ENCODE measurements at regions not wholly inside any gene's neighbourhood (a gene's known extent, or its start where the extent isn't known, plus 50 kb on each side); places are given as distances from the start of the nearest gene placed in this dataset.

DNA sequence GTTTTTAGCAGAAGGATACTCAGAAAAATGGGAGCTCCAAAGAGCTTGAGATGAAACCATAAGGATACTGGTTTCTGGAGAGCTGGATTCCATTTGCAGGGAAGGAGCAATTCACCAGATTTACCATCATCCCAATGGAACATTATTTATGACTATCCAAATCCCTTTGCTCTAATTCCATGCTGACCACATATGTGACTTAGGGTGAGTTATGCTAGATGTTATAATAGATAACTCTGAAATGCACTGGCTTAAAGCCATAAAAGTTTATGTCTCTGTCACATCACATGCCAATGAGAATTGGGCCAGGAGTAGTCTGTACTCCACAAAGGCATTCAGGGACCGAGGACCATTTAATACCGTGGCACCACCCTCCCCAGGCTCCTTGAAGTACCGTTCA lies 185.2 kb downstream of the SKIDA1 start:
- TF ChIP-seq, protein P1, sequence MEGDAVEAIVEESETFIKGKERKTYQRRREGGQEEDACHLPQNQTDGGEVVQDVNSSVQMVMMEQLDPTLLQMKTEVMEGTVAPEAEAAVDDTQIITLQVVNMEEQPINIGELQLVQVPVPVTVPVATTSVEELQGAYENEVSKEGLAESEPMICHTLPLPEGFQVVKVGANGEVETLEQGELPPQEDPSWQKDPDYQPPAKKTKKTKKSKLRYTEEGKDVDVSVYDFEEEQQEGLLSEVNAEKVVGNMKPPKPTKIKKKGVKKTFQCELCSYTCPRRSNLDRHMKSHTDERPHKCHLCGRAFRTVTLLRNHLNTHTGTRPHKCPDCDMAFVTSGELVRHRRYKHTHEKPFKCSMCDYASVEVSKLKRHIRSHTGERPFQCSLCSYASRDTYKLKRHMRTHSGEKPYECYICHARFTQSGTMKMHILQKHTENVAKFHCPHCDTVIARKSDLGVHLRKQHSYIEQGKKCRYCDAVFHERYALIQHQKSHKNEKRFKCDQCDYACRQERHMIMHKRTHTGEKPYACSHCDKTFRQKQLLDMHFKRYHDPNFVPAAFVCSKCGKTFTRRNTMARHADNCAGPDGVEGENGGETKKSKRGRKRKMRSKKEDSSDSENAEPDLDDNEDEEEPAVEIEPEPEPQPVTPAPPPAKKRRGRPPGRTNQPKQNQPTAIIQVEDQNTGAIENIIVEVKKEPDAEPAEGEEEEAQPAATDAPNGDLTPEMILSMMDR (IDR thresholded peaks at IDR 0.05) = no peak
- TF ChIP-seq POLR2A (IDR thresholded peaks at IDR 0.05) (no peak), POLR2AphosphoS5 (IDR thresholded peaks at IDR 0.05) (no peak), EP300 (IDR thresholded peaks at IDR 0.05) (no peak)
